ENCODE measurements at regions not wholly inside any gene's neighbourhood (a gene's known extent, or its start where the extent isn't known, plus 50 kb on each side); places are given as distances from the start of the nearest gene placed in this dataset.
A peak's percentile ranks its signal among the peaks of the same experiment; 100 is the strongest.
"Not testable (repeated sequence)": the region's sequence is repeated elsewhere in the genome, so short reads cannot be mapped to it uniquely, and the experiment has no call there.

DNA sequence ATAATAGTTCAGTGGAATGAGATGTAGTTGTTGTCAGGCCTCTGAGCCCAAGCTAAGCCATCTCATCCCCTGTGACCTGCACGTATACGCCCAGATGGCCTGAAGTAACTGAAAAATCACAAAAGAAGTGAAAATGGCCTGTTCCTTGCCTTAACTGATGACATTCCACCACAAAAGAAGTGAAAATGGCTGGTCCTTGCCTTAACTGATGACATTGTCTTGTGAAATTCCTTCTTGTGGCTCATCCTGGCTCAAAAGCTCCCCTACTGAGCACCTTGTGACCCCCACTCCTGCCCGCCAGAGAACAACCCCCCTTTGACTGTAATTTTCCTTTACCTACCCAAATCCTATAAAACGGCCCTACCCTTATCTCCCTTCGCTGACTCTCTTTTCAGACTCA is 361.4 kb upstream of the ARRDC3 start:
- DNase-seq: not testable (repeated sequence)

DNA sequence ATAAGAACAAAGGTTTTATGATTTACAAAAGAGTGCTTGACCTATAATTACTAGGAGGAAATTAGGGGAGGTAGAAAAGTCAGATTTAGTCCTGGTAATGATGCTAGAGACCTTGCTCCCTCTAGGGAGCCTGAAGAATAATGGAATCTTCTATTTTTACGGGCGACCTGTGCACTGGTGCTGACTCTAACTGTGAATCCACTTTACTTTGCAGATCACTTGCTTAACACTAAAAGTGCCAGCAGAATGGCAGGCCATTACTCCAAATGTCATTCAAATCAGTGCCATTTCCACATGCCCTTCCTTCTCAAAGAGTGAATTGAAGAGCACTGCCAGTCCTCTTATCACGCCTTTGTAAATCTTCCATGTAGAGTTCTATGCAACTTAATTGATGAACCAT is 359.4 kb upstream of the ARRDC3 start:
- DNase-seq: no peak

DNA sequence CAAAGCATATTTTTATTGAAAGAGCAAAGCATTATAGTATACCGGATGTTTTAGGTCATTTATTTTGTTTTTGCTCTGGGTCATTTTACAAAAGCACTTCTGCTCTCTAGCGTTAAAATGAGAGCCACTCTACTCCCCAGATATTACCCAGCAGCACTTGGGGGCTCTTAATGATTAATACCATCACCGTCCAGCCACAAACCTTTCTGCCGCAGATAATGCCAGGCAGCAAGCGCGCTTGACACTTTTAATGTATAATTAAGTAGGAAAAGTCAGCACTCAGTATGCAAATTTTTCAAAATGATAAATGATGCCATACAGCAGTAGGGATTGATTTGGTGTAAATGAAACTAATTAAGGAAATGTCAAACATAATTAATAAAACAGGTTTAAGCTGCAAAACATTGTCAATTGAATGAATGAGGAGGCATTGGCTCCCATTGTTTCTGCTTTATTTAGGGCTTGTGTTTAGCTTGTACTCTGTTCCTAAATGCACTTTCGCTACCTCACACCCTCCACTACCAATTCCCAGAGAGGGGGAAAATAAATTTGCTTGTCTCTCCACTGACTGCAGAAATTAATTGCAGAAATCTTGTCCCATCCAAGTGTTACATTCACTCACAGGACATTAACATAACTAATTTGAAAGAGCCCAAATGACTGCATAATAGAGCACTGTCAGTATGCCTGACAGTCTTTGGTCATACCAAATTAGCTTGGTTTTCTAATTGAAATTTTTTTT is 358.8 kb upstream of the ARRDC3 start:
- DNase-seq: no peak

DNA sequence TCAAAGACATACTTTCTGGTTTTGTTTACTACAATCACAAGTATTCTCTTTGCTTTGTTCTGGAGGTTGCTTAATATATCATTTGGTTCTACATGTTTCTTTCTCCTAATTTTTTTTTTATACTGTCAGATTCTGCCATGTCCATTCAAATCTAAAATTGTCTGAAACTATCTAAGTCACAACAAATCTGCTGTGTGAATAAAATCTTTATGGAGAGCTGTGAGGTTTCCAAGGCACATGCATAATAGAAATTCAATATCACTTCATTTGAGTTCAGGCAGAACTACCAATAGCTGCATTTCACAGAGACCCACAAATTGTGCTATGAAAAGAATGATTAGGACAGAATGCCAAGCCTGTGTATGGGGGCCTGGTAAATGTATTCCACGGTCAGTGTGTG is 346.9 kb upstream of the ARRDC3 start:
- no peak for DNase-seq

DNA sequence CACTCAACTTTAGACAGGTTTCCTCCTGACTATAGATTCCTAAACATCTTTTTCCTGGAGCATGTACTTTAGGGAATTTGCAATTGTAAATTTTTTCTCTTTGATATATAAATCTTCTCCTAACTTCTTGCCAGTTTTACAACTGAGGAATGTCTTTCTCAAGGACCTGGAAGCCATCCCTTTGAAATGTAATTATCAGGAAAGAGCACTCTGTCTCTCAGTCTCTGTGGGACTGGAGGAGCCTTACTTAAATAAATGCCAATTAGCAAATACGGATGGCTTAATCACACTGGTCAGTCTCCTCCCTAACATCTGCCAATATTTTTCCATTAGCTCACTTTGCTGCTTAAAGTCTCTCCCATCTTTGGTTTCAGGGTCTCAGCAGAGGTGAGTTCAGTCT is 344.3 kb upstream of the ARRDC3 start:
- no peak for DNase-seq

DNA sequence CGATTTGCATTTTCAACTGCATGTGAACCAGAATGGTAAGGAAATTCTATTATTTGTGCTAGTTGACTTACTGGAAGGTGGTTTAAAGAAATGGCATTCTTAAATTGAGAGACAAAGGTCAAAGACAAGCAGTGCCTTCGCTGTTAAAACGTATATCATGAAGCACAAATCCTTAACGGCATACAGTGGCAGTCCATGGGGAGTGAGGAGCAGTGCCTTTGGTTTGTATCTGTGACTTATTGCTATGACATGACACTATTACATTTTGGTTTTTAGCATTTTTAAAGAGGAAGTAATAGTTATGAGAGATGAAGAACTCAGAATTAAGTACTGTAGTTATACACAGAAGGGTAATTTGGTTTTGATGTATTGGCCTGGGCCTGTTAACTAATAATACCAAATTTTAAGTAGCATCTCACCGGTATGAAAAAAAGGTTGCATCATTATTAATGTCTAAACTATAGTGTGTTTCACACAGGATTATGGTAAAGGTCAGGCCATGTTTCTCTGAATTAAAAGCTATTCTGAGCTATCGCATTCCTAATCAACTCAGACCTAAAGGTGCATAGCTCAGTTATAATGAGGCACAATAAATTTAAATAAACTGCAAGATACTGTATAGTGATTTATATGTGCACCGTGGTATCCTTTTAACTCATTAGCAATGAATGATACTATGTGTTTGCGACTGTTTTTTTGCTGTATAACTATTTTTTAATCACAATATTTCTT is 339.8 kb upstream of the ARRDC3 start:
- no peak for DNase-seq

DNA sequence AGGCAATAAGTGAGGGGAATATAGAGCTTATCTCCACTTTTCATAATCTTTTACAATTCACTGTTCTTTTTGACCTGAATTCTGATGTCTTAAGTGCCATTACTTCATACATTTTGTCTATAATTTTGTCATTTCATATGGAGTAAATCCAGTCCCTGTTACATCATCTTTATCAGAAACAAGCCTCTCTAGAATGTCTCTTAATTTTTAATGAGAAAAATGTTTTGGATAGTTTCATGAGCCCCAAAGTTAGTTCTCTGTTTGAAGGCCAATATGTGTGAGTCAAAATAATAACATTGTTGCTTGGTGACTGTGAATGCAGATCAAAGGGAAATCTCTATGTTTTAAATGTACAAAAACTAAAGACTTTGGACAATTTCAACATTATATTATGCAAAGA is 329.6 kb upstream of the ARRDC3 start:
- DNase-seq: no peak

DNA sequence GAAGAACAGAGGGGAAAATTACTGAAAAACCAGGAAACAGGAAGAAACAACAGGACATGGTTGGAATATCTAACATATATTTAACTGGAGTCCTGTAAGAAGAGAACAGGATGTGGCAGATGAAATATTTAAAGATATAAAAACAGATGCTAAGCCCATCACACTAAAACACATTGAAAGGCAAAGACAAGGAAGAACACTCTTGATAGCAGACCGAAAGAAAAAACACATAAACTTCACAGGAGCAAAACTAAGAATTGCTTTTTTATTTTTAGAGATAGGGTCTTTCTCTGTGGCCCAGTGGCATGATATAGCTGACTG is 324.4 kb upstream of the ARRDC3 start:
- DNase-seq: no peak

DNA sequence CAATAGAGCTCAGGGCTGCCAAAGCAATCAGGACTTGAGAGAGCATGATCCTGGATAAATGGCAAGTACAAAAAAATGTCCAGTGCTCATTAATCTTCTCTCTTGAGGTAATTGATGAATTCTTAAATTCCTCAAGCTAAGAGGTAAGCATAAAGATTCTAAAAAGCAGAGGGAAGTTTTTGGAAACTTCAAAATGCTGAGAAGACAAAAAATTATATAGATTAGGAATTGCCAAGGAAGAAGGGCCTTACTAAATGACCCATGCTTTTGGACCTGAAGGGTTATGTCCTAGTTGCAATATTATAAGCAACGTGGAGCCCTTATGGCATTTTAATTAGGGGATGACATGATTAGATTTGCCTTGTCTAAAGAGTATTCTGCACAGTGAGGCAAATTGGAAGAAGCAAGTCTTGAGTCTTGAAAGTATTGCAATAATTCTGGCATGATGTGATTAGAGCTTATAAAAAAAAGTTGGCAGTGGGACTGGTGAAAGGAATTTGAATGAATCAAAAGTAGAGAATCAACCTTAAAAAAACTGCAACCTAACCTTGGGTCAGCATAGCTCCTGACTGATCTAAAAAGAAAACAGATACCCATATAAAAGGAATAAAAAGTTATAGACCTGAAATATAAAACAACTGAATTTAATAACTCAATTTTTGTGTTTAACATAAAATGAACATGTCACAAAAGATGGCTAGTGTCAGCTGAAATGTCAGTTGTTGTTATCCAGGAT is 323.8 kb upstream of the ARRDC3 start:
- no peak for DNase-seq

DNA sequence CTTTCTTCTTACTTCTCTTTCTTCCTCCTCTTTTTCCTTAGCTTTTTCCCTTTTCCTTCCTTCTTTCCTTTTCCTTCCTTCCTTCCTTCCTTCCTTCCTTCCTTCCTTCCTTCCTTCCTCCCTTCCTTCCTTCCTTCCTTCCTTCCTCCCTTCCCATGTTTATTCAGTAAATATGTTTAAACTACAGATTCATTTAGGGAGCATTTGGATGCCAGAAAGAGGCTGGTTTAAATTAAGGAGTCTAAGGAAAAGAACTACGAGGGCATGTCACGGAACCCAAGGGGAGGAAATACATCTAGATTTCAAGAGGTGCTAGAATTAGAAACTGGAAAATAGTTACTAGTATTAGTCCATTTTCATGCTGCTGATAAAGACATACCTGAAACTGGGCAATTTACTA is 320.0 kb upstream of the ARRDC3 start:
- no peak for DNase-seq

DNA sequence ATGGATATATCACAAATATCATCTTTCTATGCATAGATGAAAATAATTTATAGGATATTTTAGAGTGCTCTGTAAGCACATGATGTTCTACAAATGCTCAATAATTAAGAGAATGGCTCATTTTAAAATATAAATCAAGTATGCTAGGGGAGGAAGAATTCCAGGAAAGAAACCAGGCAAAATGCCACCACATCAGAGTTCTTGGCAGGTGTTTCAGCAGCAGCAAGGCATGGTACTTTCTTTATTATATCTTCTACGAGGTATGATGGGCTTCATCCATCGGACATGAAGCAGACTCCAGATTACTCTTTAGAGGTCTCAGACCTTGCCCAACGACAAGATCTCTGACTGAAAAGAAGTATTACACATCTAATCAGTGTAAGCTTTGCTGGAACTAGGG is 316.3 kb upstream of the ARRDC3 start:
- DNase-seq: no peak

DNA sequence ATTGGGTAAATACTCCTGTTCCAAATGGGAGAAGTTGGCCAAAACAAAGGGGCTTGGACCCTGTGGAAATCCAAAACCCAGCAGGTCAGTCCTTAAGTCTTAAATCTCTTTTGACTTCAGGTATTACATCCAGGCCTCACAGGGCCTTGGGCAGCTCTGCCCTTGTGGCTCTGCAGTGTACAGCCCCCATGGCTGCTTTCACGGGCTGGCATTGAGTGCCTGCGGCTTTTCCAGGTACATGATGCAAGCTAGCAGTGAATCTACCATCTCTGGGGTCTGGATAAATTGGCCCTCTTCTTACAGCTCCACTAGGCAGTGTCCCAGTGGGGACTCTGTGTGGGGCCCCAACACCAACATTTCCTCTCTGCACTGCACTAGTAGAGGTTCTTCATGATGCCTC is 308.5 kb upstream of the ARRDC3 start:
- no peak for DNase-seq

DNA sequence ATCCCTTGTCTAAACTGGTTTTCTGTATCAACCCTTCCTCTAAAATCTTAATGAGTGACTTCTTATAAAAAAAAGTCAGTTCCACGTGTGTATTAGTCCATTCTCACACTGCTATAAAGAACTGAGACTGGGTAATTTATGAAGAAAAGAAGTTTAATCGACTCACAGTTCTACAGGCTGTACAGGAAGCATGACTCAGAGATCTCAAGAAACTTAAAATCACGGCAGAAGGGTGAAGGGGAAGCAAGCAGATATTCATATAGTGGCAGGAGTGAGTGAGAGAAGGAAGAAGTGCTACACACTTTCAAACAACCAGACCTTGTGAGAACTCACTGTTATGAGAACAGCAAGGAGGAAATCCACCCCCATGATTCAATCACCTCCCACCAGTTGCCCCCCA is 307.8 kb upstream of the ARRDC3 start:
- no peak for DNase-seq

DNA sequence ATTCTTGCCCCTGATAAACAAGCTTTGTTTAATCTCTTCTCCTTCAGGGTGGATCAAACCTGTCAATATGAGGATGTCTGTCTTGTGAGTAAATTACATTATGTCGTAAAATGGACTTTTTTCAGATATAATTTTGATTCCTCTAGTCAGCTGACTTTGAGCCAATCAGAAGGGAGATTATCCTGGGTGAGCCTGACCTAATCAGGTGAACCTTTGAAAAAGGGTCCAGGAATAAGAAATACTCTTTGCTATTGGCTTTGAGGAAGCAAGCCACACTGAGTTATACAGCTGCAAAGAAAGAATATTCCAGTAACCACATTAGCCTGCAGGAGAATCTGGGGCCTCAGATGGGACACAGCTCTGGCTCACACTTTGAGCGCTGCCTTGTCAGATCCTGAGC is 304.3 kb upstream of the ARRDC3 start:
- DNase-seq: no peak

DNA sequence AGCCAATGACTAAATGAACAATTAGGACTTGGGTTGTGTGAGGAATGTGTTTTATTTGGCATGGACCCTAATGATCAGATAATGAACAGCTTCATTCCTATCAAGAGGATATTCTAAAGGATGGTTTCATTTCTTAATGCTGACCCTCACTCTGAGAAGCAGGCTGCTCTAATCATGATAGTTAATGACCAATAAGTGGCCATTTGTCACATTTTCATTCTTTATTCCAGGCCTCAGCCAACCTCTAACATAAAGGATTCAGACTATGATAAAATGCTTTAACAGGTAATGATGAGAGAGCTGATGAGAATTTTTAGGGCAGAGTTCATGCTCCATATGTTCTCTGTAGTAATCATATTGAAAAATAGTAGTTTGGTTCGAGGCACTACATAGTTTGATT is 301.5 kb upstream of the ARRDC3 start:
- no peak for DNase-seq

DNA sequence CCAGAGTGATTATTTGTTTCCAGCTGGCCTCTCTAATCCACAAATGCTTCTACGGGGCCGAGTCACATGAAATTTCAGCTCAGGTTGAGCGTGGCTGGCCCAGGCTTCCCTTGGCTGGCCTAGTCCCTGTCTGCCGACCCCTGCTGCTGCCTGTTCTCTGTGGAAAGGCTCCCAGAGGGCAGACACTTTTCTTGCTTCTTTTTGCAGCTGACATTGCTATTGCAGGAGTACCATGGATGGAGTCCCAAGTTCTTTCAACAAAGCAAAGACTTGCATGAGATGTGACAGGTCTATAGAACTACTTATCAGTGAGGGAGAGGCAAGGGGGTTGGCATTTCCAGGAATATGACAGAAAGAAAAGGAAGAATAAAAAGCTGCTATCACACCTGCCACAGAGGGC is 287.4 kb upstream of the ARRDC3 start:
- no peak for DNase-seq

DNA sequence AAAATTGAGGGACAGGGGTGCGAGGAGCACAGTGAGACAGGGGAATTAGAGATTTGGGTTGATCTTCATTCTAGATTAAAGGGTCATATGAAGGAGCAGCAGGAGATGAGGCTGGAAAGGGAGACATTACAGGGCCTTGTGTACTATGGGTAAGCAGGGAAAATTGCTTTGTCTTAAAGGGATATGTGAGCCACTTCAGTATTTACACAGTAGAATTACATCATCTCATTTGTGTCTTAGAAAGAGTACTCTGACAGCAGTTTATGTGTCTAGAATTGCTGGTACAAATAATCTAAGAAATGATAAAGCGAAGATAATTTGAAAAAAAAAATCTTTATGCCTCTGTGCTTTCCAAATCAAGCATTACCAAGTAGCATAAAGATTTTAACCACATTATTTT is 287.0 kb upstream of the ARRDC3 start:
- DNase-seq: no peak

DNA sequence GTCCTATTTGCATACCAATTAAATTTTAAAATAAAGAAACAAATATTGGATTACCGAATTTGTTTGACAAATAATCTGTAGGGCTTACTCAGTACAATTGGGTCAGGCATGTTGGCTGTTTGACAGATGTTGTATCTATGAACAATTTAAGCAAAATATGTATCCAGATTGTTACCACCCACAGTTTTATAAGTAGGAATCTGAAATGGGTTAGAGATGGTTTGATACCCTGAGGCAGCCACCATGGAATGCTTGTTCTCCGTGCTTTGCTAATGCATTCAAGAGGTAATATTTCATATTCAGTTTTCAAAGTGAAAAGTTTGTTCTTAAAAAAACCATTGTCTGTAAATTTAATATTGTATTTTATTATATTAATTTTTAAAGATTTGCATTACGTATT is 285.1 kb upstream of the ARRDC3 start:
- no peak for DNase-seq

DNA sequence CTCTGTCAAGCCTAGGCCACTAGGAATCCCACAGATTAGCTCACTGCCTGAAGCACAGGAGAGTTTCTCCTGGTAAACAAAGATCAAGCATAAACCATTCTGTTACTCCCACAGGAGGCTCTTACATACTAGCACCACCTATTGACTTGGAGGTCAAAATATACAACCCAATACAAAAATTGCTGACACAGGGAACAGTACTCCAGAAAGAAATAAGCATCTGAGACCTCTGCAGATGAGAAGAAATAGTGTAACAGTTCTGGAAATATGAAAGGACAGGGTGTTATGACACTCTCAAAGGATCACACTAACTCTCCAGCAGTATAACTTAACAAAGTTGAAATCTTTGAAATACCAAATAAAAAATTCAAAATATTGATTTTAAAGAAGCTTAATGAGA is 269.6 kb upstream of the ARRDC3 start:
- DNase-seq: no peak

DNA sequence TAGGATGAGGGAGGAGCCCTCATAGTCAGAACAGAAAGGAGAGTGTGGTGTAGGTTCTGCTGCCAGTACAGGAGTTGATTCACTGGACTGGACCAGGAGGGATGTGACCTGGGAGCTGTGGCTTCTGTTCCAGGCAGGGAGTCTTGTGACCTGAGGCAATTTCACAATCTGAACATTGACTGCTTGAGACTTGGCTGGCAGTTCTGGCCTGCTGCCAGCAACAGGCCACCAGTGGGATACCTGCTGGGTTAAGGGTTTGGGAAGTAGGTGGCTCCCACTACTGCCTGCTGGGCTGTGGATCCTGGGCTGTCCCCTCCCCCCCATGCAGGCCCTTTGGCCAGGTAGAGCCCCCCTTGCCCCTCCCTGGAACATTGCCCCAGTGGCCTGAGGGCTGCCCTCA is 268.6 kb upstream of the ARRDC3 start:
- no peak for DNase-seq

DNA sequence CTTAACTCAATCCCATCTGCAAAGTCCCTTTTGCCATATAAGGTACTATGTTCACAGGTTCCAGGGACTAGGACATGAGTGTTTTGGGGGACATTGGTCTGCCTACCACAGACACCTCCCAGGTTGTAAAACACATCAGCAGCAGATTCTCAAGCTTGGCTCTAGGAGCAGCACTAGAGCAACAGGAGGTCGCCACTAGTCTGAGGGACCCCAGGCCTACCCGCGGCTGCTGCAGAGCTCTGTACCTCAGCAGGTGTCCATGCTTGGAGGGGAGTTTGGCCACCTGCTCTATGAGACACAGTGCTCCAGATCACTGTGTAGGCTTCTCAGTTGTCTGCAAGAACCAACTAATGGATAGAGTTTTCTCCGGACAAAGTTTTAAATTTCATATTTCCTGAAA is 262.2 kb upstream of the ARRDC3 start:
- no peak for DNase-seq

DNA sequence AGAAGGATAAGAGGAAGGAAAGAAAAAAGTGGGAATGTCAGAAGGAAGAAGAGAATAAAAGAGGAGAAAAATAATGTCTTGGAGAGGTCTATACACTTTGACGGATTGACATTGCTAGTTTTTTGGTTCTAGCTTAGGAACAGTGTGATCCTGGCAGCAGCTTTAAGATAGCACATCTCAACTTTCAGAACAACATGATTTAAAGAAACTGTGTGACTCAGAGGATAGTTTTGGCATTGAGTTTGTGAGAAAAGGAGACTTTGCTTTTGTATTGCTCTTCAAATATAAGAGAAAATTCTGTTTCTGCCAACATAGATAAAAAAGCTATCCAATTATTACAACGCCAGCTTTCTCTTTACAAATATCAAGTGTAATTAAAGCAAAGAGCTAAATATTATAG is 260.7 kb upstream of the ARRDC3 start:
- no peak for DNase-seq

DNA sequence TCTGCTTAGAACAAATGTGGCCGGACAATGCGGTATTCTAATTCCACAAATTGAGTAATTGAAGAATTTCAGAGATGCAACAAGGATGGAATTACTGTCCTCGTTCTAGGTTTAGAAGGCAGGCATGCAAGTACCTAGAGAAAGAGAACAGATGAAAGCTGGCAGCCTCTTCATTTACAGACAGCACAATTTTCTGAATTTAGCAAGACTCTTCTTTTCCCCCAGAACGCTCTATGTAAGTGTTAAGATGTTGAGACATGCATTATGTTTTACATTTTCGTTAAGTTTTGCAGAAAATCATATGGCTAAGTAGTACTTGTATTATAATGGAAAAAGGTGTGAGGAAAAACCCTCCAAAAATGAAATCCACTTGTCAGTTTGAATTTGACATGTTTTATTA is 259.5 kb upstream of the ARRDC3 start:
- DNase-seq: no peak

DNA sequence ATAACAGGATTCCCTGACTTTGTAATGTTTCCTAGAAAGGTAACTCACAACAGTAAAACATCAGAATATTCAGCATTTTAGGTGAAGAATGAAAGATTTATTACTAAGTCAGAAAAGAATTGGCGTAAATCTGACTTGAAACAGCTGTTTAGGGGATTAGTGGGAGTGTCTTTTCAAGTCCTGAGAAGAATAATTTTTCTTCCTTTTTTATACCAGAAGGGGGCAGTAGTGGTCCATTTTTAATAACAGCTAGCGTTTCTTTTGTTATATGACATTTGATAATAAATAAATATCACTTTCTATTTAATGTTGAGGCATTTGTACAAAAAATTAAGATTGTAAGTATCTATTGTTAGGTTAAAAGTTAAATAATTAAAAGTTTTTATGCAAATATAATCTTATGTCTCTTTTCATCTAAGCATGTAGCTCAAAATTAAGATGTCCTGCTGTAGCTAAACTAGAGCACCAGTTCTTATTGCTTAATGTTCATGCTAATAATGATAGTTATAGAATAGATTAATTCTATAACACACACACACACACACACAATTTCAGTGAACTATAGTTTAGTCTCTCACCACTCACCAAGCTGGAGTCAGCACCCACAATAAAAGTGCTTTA is 258.7 kb upstream of the ARRDC3 start:
- peak; percentile 69 for DNase-seq
